Putamen (tissue), 1 donor: ENCODE measurements at regions not wholly inside any gene's neighbourhood (a gene's known extent, or its start where the extent isn't known, plus 50 kb on each side); places are given as distances from the start of the nearest gene placed in this dataset.

ENCODE experiments used
- DNase-seq: peaks from one replicate; pipeline ENCODE4 v3.0.0-alpha.2; 2016; ENCODE audit warnings: low spot score

GRCh38 chr3:193780810-193781478 lies 187.9 kb downstream of the OPA1 start:
- peak; percentile 64 for DNase-seq

GRCh38 chr3:193782276-193782647 lies 189.3 kb downstream of the OPA1 start:
- no peak for DNase-seq

- DNase-seq, result no peak
These were observed 189.7 kb downstream of the OPA1 start for GRCh38 chr3:193782747-193783146.

GRCh38 chr3:193783166-193783896 lies 190.3 kb downstream of the OPA1 start:
- DNase-seq, result no peak

GRCh38 chr3:193784822-193785221 lies 191.8 kb downstream of the OPA1 start:
- no peak for DNase-seq

GRCh38 chr3:193787496-193787870 lies 194.5 kb downstream of the OPA1 start:
- no peak for DNase-seq

GRCh38 chr3:193788189-193788991 lies 195.4 kb downstream of the OPA1 start:
- DNase-seq, result peak; percentile 55

- no peak for DNase-seq
These were observed 196.4 kb downstream of the OPA1 start for GRCh38 chr3:193789455-193789854.

GRCh38 chr3:193790086-193790990 lies 197.3 kb downstream of the OPA1 start:
- DNase-seq, result no peak

GRCh38 chr3:193791041-193792032 lies 198.3 kb downstream of the OPA1 start:
- no peak for DNase-seq

- no peak for DNase-seq
These were observed 200.1 kb downstream of the OPA1 start for GRCh38 chr3:193793123-193793522.

GRCh38 chr3:193794002-193794881 lies 201.2 kb downstream of the OPA1 start:
- no peak for DNase-seq

GRCh38 chr3:193795062-193795690 lies 202.2 kb downstream of the OPA1 start:
- DNase-seq, result no peak

GRCh38 chr3:193796089-193796488 lies 203.1 kb downstream of the OPA1 start:
- no peak for DNase-seq

- DNase-seq, result no peak
These were observed 204.6 kb downstream of the OPA1 start for GRCh38 chr3:193797566-193797965.

GRCh38 chr3:193798051-193798450 lies 205.0 kb downstream of the OPA1 start:
- no peak for DNase-seq

GRCh38 chr3:193800138-193801043 lies 207.4 kb downstream of the OPA1 start:
- no peak for DNase-seq

GRCh38 chr3:193801097-193801496 lies 208.1 kb downstream of the OPA1 start:
- DNase-seq, result no peak
